Naive B cell (primary cell): ENCODE measurements at regions not wholly inside any gene's neighbourhood (a gene's known extent, or its start where the extent isn't known, plus 50 kb on each side); places are given as distances from the start of the nearest gene placed in this dataset.

Experiments
- ATAC-seq, 2 donors: fragments of 150-1000 bp; cut with Tn5 transposase; 2 replicates each; pipeline ENCODE4 v1.10.0; 2021; ENCODE audit warnings: low read depth in 2 of 2, mild to moderate bottlenecking in 2 of 2, moderate library complexity in 2 of 2
- DNase-seq: peaks from one replicate; pipeline ENCODE4 v3.0.0; 2022
- H3K27ac Mint-ChIP-seq, 6 donors: one replicate each; pipeline ENCODE4 v1.8.0; 2020 to 2022; ENCODE audit warnings: mild to moderate bottlenecking in 6 of 6, mixed read lengths in 6 of 6, moderate library complexity in 5 of 6, inconsistent platforms in 2 of 6
- H3K27me3 Mint-ChIP-seq, 3 donors: one replicate each; pipeline ENCODE4 v1.8.0; 2021 to 2022; ENCODE audit warnings: mixed read lengths in 3 of 3, mild to moderate bottlenecking in 1 of 3
- H3K36me3 Mint-ChIP-seq, 2 donors: one replicate each; pipeline ENCODE4 v1.8.0; 2020 to 2022; ENCODE audit warnings: mixed read lengths in 2 of 2, inconsistent platforms in 1 of 2, mild to moderate bottlenecking in 1 of 2
- H3K4me1 Mint-ChIP-seq, 3 donors: one replicate each; pipeline ENCODE4 v1.8.0; 2020 to 2022; ENCODE audit warnings: mixed read lengths in 3 of 3, inconsistent platforms in 1 of 3, mild to moderate bottlenecking in 1 of 3, moderate library complexity in 1 of 3
- H3K4me3 Mint-ChIP-seq, 8 donors: one replicate each; pipeline ENCODE4 v1.8.0; 2020 to 2022; ENCODE audit warnings: mild to moderate bottlenecking in 8 of 8, mixed read lengths in 8 of 8, moderate library complexity in 8 of 8, inconsistent platforms in 2 of 8
- H3K9me3 Mint-ChIP-seq, 7 donors: one replicate each; pipeline ENCODE4 v1.8.0; 2020 to 2022; ENCODE audit warnings: mixed read lengths in 7 of 7, mild to moderate bottlenecking in 5 of 7, inconsistent platforms in 2 of 7, moderate library complexity in 1 of 7

DNA sequence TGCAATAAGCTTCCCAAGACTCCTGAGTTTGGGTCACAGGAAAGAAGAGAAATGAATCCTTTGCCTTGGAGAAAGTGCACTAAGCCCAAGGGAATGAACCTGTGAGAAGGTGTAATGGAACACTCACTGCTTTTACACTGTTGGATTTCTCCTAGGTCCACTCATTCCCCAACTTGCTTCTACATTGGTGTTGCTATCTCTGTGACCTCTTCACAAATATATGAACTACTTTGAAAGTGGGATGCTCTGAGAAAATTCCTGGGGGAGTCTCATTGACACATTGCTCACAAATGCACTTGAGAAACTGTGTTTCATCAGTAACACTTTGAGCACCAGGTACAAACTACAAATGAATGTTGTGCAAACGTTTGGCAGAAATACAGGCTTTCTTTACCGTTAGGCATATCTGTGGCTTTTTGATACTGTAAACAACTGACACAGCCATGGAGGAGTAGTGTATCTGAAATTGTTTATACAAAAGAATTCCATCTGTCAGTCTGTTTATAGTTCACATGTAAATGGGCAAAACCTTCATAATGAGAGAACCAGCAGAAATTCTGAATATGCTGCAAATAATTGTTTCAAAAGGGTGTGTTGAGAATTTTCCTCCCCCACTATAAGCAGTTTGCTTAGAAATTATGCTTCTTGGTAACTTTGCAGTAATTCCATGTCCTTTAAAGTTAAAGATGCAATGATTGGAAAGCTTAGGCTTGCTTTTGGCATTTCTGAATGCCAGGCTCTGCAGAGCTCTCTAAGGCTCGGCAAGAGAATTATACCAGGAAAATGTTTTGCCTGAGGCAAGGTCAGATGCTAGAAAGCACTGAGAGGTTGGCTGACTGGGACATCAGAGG lies 348.5 kb upstream of the DDHD1 start:
- no peak for DNase-seq
- no peak overlapping the region for H3K27ac Mint-ChIP-seq
- no peak for ATAC-seq
- peaks cover 0 to 18% (median 5%) of the 10 kb centered on the region in 3 donors for H3K27me3 Mint-ChIP-seq
- no peaks in the 10 kb centered on the region for H3K4me1 Mint-ChIP-seq
- H3K9me3 Mint-ChIP-seq = peaks cover 18 to 56% (median 27%) of the 10 kb centered on the region in 7 donors
- H3K36me3 Mint-ChIP-seq = peaks cover 10 to 31% of the 10 kb centered on the region in 2 donors
- H3K4me3 Mint-ChIP-seq = no peak overlapping the region

DNA sequence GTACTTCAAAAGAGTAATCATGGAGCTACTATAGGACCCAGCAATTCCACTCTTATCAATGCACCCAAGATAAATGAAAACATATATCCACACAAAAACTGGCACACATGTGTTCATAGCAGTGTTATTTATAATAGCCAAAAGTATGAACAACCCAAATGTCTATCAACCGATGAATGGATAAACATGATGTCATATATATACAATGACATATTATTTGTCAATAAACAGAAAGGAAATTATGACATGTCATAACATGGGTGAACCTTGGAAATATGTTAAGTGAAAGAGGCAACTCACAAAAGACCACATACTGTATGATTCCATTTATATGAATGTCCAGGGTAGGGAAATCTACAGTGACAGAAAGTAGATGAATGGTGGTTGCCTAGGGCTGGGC lies 347.1 kb upstream of the DDHD1 start:
- no peak overlapping the region for H3K27ac Mint-ChIP-seq
- H3K9me3 Mint-ChIP-seq = peaks cover 14 to 42% (median 20%) of the 10 kb centered on the region in 7 donors
- no peak for ATAC-seq
- peaks cover 10 to 26% of the 10 kb centered on the region in 2 donors for H3K36me3 Mint-ChIP-seq
- DNase-seq = no peak
- H3K4me3 Mint-ChIP-seq = no peak overlapping the region
- no peaks in the 10 kb centered on the region for H3K4me1 Mint-ChIP-seq
- peaks cover 0 to 23% (median 5%) of the 10 kb centered on the region in 3 donors for H3K27me3 Mint-ChIP-seq

- ATAC-seq = no peak
- Mint-ChIP-seq H3K27me3 (peaks cover 0 to 23% (median 5%) of the 10 kb centered on the region in 3 donors), H3K9me3 (peaks cover 0 to 7% (median 2%) of the 10 kb centered on the region in 7 donors), H3K27ac (no peak overlapping the region), H3K4me1 (no peaks in the 10 kb centered on the region), H3K36me3 (peaks cover 0 to 8% of the 10 kb centered on the region in 2 donors), H3K4me3 (no peak overlapping the region)
- no peak for DNase-seq
Observed at GRCh38 chr14:53496668-53497067, 343.5 kb upstream of the DDHD1 start.

DNA sequence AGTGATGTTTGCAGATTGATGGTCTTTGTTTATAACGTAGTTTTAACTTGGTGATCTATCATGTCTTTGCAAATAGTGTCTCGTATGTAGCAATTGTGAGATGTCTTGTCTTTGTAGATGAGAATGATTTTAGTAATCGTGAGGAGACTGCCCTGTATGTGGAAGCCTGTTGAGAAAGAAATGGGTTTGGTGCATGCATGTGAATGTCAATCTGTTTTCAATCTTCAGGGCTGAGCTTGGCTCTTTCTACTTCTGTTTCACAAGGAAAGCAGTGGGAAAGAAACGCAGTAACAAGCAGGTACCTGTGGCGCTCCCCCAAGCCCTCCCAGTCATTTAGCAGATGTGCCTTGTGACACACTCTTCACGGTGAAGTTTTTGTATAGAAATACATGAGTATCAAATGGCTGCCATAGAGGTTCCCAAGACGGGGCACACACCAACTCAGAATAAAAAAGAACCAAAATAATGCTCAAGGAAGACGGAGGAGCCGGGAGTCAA lies 342.8 kb upstream of the DDHD1 start:
- Mint-ChIP-seq H3K4me1 (no peaks in the 10 kb centered on the region), H3K27me3 (peaks cover 0 to 23% (median 5%) of the 10 kb centered on the region in 3 donors), H3K4me3 (no peak overlapping the region), H3K27ac (no peak overlapping the region), H3K9me3 (peaks cover 0 to 5% (median 2%) of the 10 kb centered on the region in 7 donors), H3K36me3 (peaks cover 0 to 8% of the 10 kb centered on the region in 2 donors)
- ATAC-seq (no peak), DNase-seq (no peak)

GRCh38 chr14:53494587-53494986 lies 341.5 kb upstream of the DDHD1 start:
- no peaks in the 10 kb centered on the region for H3K4me1 Mint-ChIP-seq
- ATAC-seq (no peak), DNase-seq (no peak)
- H3K36me3 Mint-ChIP-seq = peaks cover 0 to 8% of the 10 kb centered on the region in 2 donors
- no peak overlapping the region for H3K27ac Mint-ChIP-seq
- H3K27me3 Mint-ChIP-seq = peaks cover 0 to 23% (median 5%) of the 10 kb centered on the region in 3 donors
- H3K4me3 Mint-ChIP-seq = no peak overlapping the region
- peaks cover 0 to 5% (median 2%) of the 10 kb centered on the region in 7 donors for H3K9me3 Mint-ChIP-seq

DNA sequence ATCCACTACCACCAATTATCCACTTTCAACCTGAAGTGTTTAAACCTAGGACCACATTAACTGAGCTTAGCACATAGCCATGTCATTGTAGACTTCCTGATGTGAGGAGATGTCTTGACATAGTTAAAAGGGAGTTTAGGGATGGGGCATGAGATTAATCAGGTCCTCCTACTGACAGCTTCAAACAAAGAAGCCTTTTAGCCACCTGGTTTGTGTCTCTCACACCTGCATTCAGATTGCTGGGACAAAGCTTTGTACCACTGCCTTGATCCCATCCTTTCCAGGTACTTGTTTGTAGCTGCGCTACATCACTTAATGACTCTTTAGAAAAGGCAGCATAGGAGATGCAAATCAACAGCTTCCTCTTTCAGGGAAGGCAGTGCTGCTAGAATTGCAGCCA lies 340.7 kb upstream of the DDHD1 start:
- peaks cover 0 to 8% of the 10 kb centered on the region in 2 donors for H3K36me3 Mint-ChIP-seq
- DNase-seq (no peak), ATAC-seq (no peak)
- H3K27me3 Mint-ChIP-seq = peaks cover 0 to 21% (median 4%) of the 10 kb centered on the region in 3 donors
- H3K9me3 Mint-ChIP-seq = peaks cover 0 to 5% (median 2%) of the 10 kb centered on the region in 7 donors
- H3K4me1 Mint-ChIP-seq = no peaks in the 10 kb centered on the region
- no peak overlapping the region for H3K27ac Mint-ChIP-seq
- H3K4me3 Mint-ChIP-seq = no peak overlapping the region

- Mint-ChIP-seq H3K36me3 (peaks cover 0 to 8% of the 10 kb centered on the region in 2 donors), H3K27me3 (peaks cover 0 to 16% (median 0%) of the 10 kb centered on the region in 3 donors), H3K9me3 (peaks cover 0 to 5% (median 0%) of the 10 kb centered on the region in 7 donors), H3K27ac (no peak overlapping the region), H3K4me1 (no peaks in the 10 kb centered on the region), H3K4me3 (no peak overlapping the region)
- ATAC-seq (no peak), DNase-seq (no peak)
Observed at GRCh38 chr14:53493320-53493719, 340.2 kb upstream of the DDHD1 start.

DNA sequence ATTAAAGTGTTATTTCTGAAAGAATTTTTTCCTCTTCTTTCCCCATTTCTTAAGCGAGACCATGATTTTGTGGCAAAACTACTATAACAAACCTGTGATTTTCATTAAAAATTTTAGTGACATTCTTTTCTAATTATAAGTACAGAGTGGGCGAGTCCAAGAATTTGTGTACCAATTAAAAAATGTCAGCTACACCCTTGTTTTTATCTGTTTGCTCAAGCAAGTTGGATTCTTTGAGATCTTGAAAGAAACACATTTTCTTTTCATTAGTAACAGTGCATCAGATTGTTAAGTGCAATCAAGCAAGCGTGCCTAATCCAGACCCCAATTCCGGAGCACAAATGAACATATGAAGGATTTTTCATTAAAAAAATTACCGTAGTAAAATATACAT lies 338.8 kb upstream of the DDHD1 start:
- Mint-ChIP-seq H3K27ac (no peak overlapping the region), H3K36me3 (peaks cover 0 to 8% of the 10 kb centered on the region in 2 donors)

DNA sequence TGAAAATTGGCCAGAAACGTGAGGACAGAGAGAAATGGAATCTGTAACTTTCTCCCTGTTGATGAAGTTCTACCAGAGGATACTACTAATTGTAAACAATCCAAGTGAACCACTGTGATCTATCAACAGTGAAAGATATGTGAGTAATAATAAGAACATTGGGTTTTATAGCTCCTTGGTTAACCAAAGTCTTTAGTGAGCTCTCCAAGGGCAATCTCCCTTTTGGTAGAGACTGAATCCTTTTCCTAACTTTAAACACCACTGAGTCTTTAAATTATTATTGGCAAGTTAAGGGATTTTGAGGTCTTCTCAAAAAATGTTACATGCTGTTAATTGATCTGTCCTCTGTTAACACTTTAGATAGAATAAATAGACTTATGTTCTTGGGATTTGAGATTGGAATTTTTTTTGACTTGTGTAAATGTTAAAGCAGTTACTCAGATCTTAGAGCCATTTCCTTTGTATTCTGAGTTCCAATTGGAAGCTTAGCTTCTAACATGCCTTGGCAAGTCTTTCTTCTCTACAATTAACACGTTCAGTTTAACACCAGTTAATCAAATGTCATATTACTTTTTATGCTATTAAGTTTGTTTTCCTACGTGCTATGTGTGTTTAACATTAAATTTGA lies 338.2 kb upstream of the DDHD1 start:
- H3K4me1 Mint-ChIP-seq = no peaks in the 10 kb centered on the region
- no peak overlapping the region for H3K4me3 Mint-ChIP-seq
- H3K36me3 Mint-ChIP-seq = peaks cover 0 to 3% of the 10 kb centered on the region in 2 donors
- H3K27ac Mint-ChIP-seq = no peak overlapping the region
- H3K9me3 Mint-ChIP-seq = peaks cover 0 to 3% (median 0%) of the 10 kb centered on the region in 7 donors
- ATAC-seq (no peak), DNase-seq (no peak)
- H3K27me3 Mint-ChIP-seq = peaks cover 0 to 3% (median 0%) of the 10 kb centered on the region in 3 donors

More for the DNA sequence above, 338.8 kb upstream of the DDHD1 start:
- H3K27me3 Mint-ChIP-seq = peaks cover 0 to 8% (median 0%) of the 10 kb centered on the region in 3 donors
- H3K4me1 Mint-ChIP-seq = no peaks in the 10 kb centered on the region
- H3K9me3 Mint-ChIP-seq = peaks cover 0 to 3% (median 0%) of the 10 kb centered on the region in 7 donors
- no peak for DNase-seq
- H3K4me3 Mint-ChIP-seq = no peak overlapping the region
- no peak for ATAC-seq

GRCh38 chr14:53478174-53478573 lies 325.1 kb upstream of the DDHD1 start:
- H3K4me1 Mint-ChIP-seq = no peaks in the 10 kb centered on the region
- no peak overlapping the region for H3K4me3 Mint-ChIP-seq
- H3K36me3 Mint-ChIP-seq = peaks cover 0 to 14% of the 10 kb centered on the region in 2 donors
- DNase-seq = no peak
- H3K27me3 Mint-ChIP-seq = no peaks in the 10 kb centered on the region
- no peak overlapping the region for H3K27ac Mint-ChIP-seq
- ATAC-seq = no peak
- peaks cover 0 to 28% (median 8%) of the 10 kb centered on the region in 7 donors for H3K9me3 Mint-ChIP-seq

DNA sequence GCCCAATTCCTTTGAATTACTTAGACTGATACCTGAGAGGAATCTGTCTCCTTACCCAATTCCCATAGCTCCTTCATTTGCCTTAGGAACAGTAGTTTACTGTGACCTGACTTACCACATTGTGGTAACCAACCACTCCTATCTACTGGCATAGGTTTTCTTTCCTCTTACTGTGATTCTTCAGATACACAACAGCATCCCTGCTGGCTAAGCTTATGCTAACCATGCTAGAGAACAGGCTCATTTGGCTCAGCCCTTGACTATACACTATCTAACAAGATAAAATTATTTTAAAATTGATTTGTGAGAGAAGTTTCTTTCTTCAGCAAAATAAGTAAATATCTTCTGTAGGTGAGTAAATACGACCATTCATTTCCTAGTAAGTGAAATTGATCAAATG lies 320.4 kb upstream of the DDHD1 start:
- H3K36me3 Mint-ChIP-seq = no peaks in the 10 kb centered on the region
- no peak overlapping the region for H3K27ac Mint-ChIP-seq
- no peaks in the 10 kb centered on the region for H3K27me3 Mint-ChIP-seq
- ATAC-seq = no peak
- no peaks in the 10 kb centered on the region for H3K4me1 Mint-ChIP-seq
- DNase-seq = no peak
- no peak overlapping the region for H3K4me3 Mint-ChIP-seq
- H3K9me3 Mint-ChIP-seq = peaks cover 0 to 3% (median 0%) of the 10 kb centered on the region in 7 donors

DNA sequence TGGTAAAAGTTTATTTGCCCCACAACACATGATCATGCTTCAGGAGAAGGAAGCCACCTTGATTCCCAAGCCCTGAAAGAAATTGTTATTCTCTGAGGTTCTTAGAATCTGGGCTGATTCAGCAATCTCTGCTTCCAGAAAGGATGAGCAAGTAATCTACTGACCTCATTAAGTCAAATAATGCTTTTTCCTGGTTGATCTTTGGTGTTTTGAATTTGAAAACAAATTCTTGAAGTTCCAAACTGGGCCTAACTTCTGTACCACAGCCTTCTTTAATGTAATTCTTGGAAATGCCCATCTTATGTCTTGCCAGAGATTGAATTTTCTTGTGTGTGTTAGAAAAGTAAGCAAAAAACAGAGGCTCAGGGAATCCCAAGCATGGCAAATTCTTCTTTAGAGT lies 319.2 kb upstream of the DDHD1 start:
- ATAC-seq = no peak
- H3K4me3 Mint-ChIP-seq = no peak overlapping the region
- H3K36me3 Mint-ChIP-seq = no peaks in the 10 kb centered on the region
- no peaks in the 10 kb centered on the region for H3K27me3 Mint-ChIP-seq
- H3K27ac Mint-ChIP-seq = no peak overlapping the region
- peaks cover 0 to 3% (median 0%) of the 10 kb centered on the region in 7 donors for H3K9me3 Mint-ChIP-seq
- no peak for DNase-seq
- H3K4me1 Mint-ChIP-seq = no peaks in the 10 kb centered on the region

- peaks cover 0 to 4% (median 0%) of the 10 kb centered on the region in 7 donors for H3K9me3 Mint-ChIP-seq
- H3K27ac Mint-ChIP-seq = no peak overlapping the region
- no peaks in the 10 kb centered on the region for H3K36me3 Mint-ChIP-seq
- no peaks in the 10 kb centered on the region for H3K4me1 Mint-ChIP-seq
- DNase-seq = no peak
- H3K4me3 Mint-ChIP-seq = no peak overlapping the region
- no peaks in the 10 kb centered on the region for H3K27me3 Mint-ChIP-seq
- no peak for ATAC-seq
Observed at GRCh38 chr14:53470351-53471043, 317.4 kb upstream of the DDHD1 start.
